OCI-LY7 (cell line): ENCODE measurements at regions not wholly inside any gene's neighbourhood (a gene's known extent, or its start where the extent isn't known, plus 50 kb on each side); places are given as distances from the start of the nearest gene placed in this dataset.

Experiments used
- BruUV-seq: library from RNA; stranded (reverse); fragments of 400-500 nt; replicated peaks from 2 replicates; lab custom pipeline; 2021; lab: Mats Ljungman, UMichigan
- CTCF ChIA-PET: fragments of 300-600 bp; sonication (Branson Sonifier 250); formaldehyde crosslinking; loops from one replicate; lab custom pipeline; 2022; ENCODE audit warnings: antibody characterized with exemption; ENCODE audit not compliant: unreplicated experiment; lab: Charles Lee
- POLR2A ChIA-PET: fragments of 300-600 bp; sonication (Branson Sonifier 250); formaldehyde crosslinking; loops from one replicate; lab custom pipeline; 2022; ENCODE audit warnings: antibody characterized with exemption; lab: Charles Lee
- DNase-seq: peaks from one replicate; pipeline ENCODE4 v3.0.0-alpha.2; 2015; ENCODE audit warnings: low spot score
- H2AFZ ChIP-seq: fragments of 200-600 bp; sonication (generic), shearing (Covaris generic); 2 replicates; pipeline ENCODE4 v1.6.1; 2014; ENCODE audit warnings: mild to moderate bottlenecking, antibody characterized with exemption, low read length, moderate library complexity
- H3K27ac ChIP-seq: fragments of 200-600 bp; sonication (generic); 2 replicates; pipeline ENCODE4 v1.5.1; 2014; ENCODE audit warnings: mixed run types, low read depth, mild to moderate bottlenecking, moderate library complexity, low read length, inconsistent platforms; ENCODE audit not compliant: poor library complexity, severe bottlenecking
- H3K36me3 ChIP-seq: fragments of 200-600 bp; sonication (generic); 2 replicates; pipeline ENCODE4 v1.6.1; 2014; ENCODE audit warnings: mild to moderate bottlenecking, antibody characterized with exemption, low read length, moderate library complexity, mixed read lengths; ENCODE audit not compliant: insufficient read depth
- H3K4me1 ChIP-seq: fragments of 200-600 bp; sonication (generic); 2 replicates; pipeline ENCODE4 v1.5.1; 2014; ENCODE audit warnings: mild to moderate bottlenecking, low read length; ENCODE audit not compliant: insufficient read depth, poor library complexity, severe bottlenecking
- H3K4me2 ChIP-seq: fragments of 200-600 bp; sonication (generic); 2 replicates; pipeline ENCODE4 v1.6.1; 2014; ENCODE audit warnings: mild to moderate bottlenecking, low read length
- H3K4me3 ChIP-seq: fragments of 200-600 bp; sonication (generic); 2 replicates; pipeline ENCODE4 v1.5.1; 2014; ENCODE audit warnings: mild to moderate bottlenecking, low read depth, low read length; ENCODE audit not compliant: poor library complexity, severe bottlenecking
- H3K79me2 ChIP-seq: fragments of 200-600 bp; sonication (generic); 2 replicates; pipeline ENCODE4 v1.6.1; 2016; ENCODE audit warnings: low read depth, mild to moderate bottlenecking, low read length, moderate library complexity, mixed read lengths; ENCODE audit not compliant: insufficient read depth
- H3K9me2 ChIP-seq: fragments of 200-600 bp; sonication (generic); 2 replicates; pipeline ENCODE4 v1.6.1; 2016; ENCODE audit warnings: mild to moderate bottlenecking, low read length, mixed read lengths; ENCODE audit not compliant: insufficient read depth
- H3K9me3 ChIP-seq: fragments of 200-600 bp; sonication (generic); 2 replicates; pipeline ENCODE4 v1.6.1; 2014; ENCODE audit warnings: mild to moderate bottlenecking, mixed run types, low read length, mixed read lengths
- H4K20me1 ChIP-seq: fragments of 200-600 bp; sonication (generic); 2 replicates; pipeline ENCODE4 v1.6.1; 2014; ENCODE audit warnings: mild to moderate bottlenecking, antibody characterized with exemption, low read length, moderate library complexity, mixed read lengths; ENCODE audit not compliant: insufficient read depth
- CTCF ChIP-seq: fragments of 200-600 bp; sonication (generic); conservative IDR thresholded peaks from 2 replicates; pipeline ENCODE4 v1.5.1; 2014; ENCODE audit warnings: mild to moderate bottlenecking, antibody characterized with exemption, low read length, moderate library complexity, mixed read lengths
- EZH2phosphoT487 ChIP-seq: fragments of 200-600 bp; sonication (generic); IDR thresholded peaks from 2 replicates; pipeline ENCODE4 v1.6.1; 2018; ENCODE audit warnings: low read depth, borderline replicate concordance, mild to moderate bottlenecking, mixed run types, antibody characterized with exemption, low read length, moderate library complexity, mixed read lengths
- intact Hi-C: fragments of 100-400 bp; cut with micrococcal nuclease; formaldehyde crosslinking; loops from one replicate; pipeline ENCODE4 v1.10.0; 2022; ENCODE audit not compliant: unreplicated experiment

- no peaks in the 10 kb centered on the region for H3K4me1 ChIP-seq
- H2AFZ ChIP-seq, result no peak overlapping the region
- no peaks in the 10 kb centered on the region for H4K20me1 ChIP-seq
- DNase-seq, result no peak
- H3K4me2 ChIP-seq, result no peak overlapping the region
- no peaks in the 10 kb centered on the region for H3K79me2 ChIP-seq
- ChIA-PET CTCF (no interaction called here), POLR2A (interaction anchor here (1.0 kb wide), 1 partner anchor 17 kb away, joined by 3 read pairs; no protein-coding TSS in a partner anchor)
- BruUV-seq, result no TSS peak
- H3K36me3 ChIP-seq, result no peaks in the 10 kb centered on the region
- H3K9me2 ChIP-seq, result no peaks in the 10 kb centered on the region
- H3K9me3 ChIP-seq, result no peaks in the 10 kb centered on the region
- H3K4me3 ChIP-seq, result no peak overlapping the region
- no peak overlapping the region for H3K27ac ChIP-seq
- no peak for TF ChIP-seq CTCF
- intact Hi-C loops, result no loop called here
These were observed 221.4 kb upstream of the NANOGP8 start for GRCh38 chr15:35306361-35306981.

GRCh38 chr15:35305946-35306345 lies 220.9 kb upstream of the NANOGP8 start:
- TF ChIP-seq EZH2phosphoT487, result no peak
- TF ChIP-seq CTCF, result no peak

GRCh38 chr15:35305031-35305550 lies 220.0 kb upstream of the NANOGP8 start:
- BruUV-seq, result no TSS peak
- CTCF ChIA-PET, result no interaction called here
- Histone ChIP-seq H3K4me2 (no peak overlapping the region), H3K36me3 (no peaks in the 10 kb centered on the region), H3K9me2 (no peaks in the 10 kb centered on the region), H4K20me1 (no peaks in the 10 kb centered on the region), H3K4me3 (no peak overlapping the region), H2AFZ (no peak overlapping the region), H3K9me3 (no peaks in the 10 kb centered on the region), H3K79me2 (no peaks in the 10 kb centered on the region), H3K4me1 (no peaks in the 10 kb centered on the region), H3K27ac (no peak overlapping the region)
- intact Hi-C loops, result no loop called here
- TF ChIP-seq CTCF, result no peak
- DNase-seq, result no peak
- POLR2A ChIA-PET, result no interaction called here

More at GRCh38 chr15:35305946-35306345, 220.9 kb upstream of the NANOGP8 start:
- no peak for DNase-seq
- H4K20me1 ChIP-seq, result no peaks in the 10 kb centered on the region
- POLR2A ChIA-PET, result no interaction called here
- H3K79me2 ChIP-seq, result no peaks in the 10 kb centered on the region
- H3K9me3 ChIP-seq, result no peaks in the 10 kb centered on the region
- H3K4me2 ChIP-seq, result no peak overlapping the region
- H3K4me3 ChIP-seq, result no peak overlapping the region
- no peaks in the 10 kb centered on the region for H3K9me2 ChIP-seq
- H3K4me1 ChIP-seq, result no peaks in the 10 kb centered on the region
- no TSS peak for BruUV-seq
- H3K27ac ChIP-seq, result no peak overlapping the region
- H2AFZ ChIP-seq, result no peak overlapping the region
- no peaks in the 10 kb centered on the region for H3K36me3 ChIP-seq
- CTCF ChIA-PET, result no interaction called here
- intact Hi-C loops, result no loop called here
